MM.1S (cell line): ENCODE measurements at regions not wholly inside any gene's neighbourhood (a gene's known extent, or its start where the extent isn't known, plus 50 kb on each side); places are given as distances from the start of the nearest gene placed in this dataset.

ENCODE experiments used
- CTCF ChIP-seq: fragments of 300-600 bp; sonication (generic); IDR thresholded peaks from 2 replicates; pipeline ENCODE4 v1.5.1; 2016; ENCODE audit warnings: antibody characterized with exemption, low read length, mixed read lengths
- EZH2 ChIP-seq: fragments of 300-600 bp; sonication (generic); optimal IDR thresholded peaks from 2 replicates; pipeline ENCODE3; 2017; ENCODE audit warnings: low read depth, mild to moderate bottlenecking, antibody characterized with exemption, low read length, mixed read lengths

GRCh38 chr12:93146263-93146939 lies 217.3 kb upstream of the EEA1 start:
- TF ChIP-seq CTCF, result no peak
- no peak for TF ChIP-seq EZH2
